ENCODE measurements at regions not wholly inside any gene's neighbourhood (a gene's known extent, or its start where the extent isn't known, plus 50 kb on each side); places are given as distances from the start of the nearest gene placed in this dataset.
"Not testable (repeated sequence)": the region's sequence is repeated elsewhere in the genome, so short reads cannot be mapped to it uniquely, and the experiment has no call there.

GRCh38 chr18:64712035-64712434 lies 563.1 kb upstream of the LINC00305 start:
- Histone ChIP-seq H3K4me3 (ENCODE audit: low read length) (no peak overlapping the region), H3K27me3 (ENCODE audit: control insufficient read depth, insufficient read depth, low read length) (no peaks in the 10 kb centered on the region), H3K9ac (ENCODE audit: low read length) (no peak overlapping the region), H3K9me3 (ENCODE audit: control insufficient read depth, low read depth, low read length) (no peaks in the 10 kb centered on the region), H3K27ac (ENCODE audit: low read length) (no peak overlapping the region), H3K4me1 (ENCODE audit: control insufficient read depth, low read depth, low read length) (peaks cover 6% of the 10 kb centered on the region), H3K36me3 (ENCODE audit: control insufficient read depth, low read depth, low read length) (no peaks in the 10 kb centered on the region)

DNA sequence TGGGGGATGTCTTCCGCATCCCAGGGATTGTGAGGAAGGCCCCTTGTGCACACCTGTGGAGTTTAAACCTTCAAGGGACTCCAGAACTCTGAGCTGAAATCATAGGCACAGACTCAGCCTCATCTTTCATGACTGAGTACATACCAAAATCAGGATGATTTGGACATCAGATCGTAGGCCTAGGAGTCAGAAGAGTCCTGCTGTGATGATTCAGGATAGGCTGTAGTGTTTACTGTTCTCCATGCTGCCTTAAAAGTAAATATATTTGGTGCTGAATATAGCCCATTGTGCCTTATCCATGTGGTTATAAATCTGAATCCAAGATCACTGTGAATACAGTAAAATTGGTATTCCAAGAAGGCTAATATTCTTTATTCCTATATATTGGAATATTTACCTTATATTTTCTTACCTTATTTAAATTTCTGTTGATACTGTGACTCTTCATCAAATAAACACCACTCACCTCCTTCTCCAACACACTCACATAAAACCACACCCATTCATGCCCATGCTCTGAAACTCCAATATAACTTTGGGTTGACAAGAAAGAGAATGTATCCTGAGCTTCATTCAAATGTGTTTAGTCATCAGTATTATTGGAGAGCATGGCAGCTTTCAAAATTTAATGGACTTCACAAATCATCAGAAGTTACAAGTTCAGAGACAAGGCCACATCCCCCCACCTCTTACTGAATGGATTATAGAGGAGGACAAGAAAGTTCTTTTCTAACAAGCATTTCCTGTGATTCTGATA lies 561.4 kb upstream of the LINC00305 start:
- no peaks in the 10 kb centered on the region for H3K9me3 ChIP-seq (ENCODE audit: control insufficient read depth, low read depth, low read length)
- no peak overlapping the region for H3K4me3 ChIP-seq (ENCODE audit: low read length)
- no peaks in the 10 kb centered on the region for H3K27me3 ChIP-seq (ENCODE audit: control insufficient read depth, insufficient read depth, low read length)
- no peak overlapping the region for H3K9ac ChIP-seq (ENCODE audit: low read length)
- H3K4me1 ChIP-seq (ENCODE audit: control insufficient read depth, low read depth, low read length): peaks cover 6% of the 10 kb centered on the region
- H3K27ac ChIP-seq (ENCODE audit: low read length): no peak overlapping the region
- H3K36me3 ChIP-seq (ENCODE audit: control insufficient read depth, low read depth, low read length): no peaks in the 10 kb centered on the region

GRCh38 chr18:64707052-64707451 lies 558.2 kb upstream of the LINC00305 start:
- Histone ChIP-seq H3K36me3 (ENCODE audit: control insufficient read depth, low read depth, low read length) (no peaks in the 10 kb centered on the region), H3K4me3 (ENCODE audit: low read length) (no peak overlapping the region), H3K27me3 (ENCODE audit: control insufficient read depth, insufficient read depth, low read length) (no peaks in the 10 kb centered on the region), H3K4me1 (ENCODE audit: control insufficient read depth, low read depth, low read length) (no peaks in the 10 kb centered on the region), H3K27ac (ENCODE audit: low read length) (no peak overlapping the region), H3K9ac (ENCODE audit: low read length) (no peak overlapping the region), H3K9me3 (ENCODE audit: control insufficient read depth, low read depth, low read length) (no peaks in the 10 kb centered on the region)

DNA sequence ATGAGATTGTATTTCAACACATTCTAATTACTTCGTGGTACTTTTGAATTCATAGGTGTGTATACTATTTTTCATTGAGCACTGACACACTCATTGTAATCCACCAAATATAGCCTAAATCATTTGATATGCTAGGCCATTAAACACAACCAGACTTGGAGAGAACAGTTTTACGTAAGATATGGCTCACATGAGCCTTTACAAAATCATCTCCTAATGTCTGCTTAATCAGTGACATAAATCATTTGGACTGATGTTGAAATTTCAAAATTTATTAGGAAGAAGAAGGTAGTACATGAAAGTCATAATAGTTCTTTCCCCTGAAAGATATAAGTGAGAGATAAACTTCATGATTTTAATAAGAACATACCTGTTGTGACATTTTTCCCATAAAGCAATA lies 550.2 kb upstream of the LINC00305 start:
- H3K27me3 ChIP-seq (ENCODE audit: control insufficient read depth, insufficient read depth, low read length): no peaks in the 10 kb centered on the region
- no peaks in the 10 kb centered on the region for H3K36me3 ChIP-seq (ENCODE audit: control insufficient read depth, low read depth, low read length)
- no peaks in the 10 kb centered on the region for H3K9me3 ChIP-seq (ENCODE audit: control insufficient read depth, low read depth, low read length)
- H3K4me3 ChIP-seq (ENCODE audit: low read length): no peak overlapping the region
- no peak overlapping the region for H3K9ac ChIP-seq (ENCODE audit: low read length)
- H3K27ac ChIP-seq (ENCODE audit: low read length): no peak overlapping the region
- no peaks in the 10 kb centered on the region for H3K4me1 ChIP-seq (ENCODE audit: control insufficient read depth, low read depth, low read length)

GRCh38 chr18:64695851-64696553 lies 547.1 kb upstream of the LINC00305 start:
- H3K9ac ChIP-seq (ENCODE audit: low read length): no peak overlapping the region
- H3K27ac ChIP-seq (ENCODE audit: low read length): no peak overlapping the region
- H3K9me3 ChIP-seq (ENCODE audit: control insufficient read depth, low read depth, low read length): no peaks in the 10 kb centered on the region

GRCh38 chr18:64693766-64694165 lies 544.9 kb upstream of the LINC00305 start:
- H3K4me1 ChIP-seq (ENCODE audit: control insufficient read depth, low read depth, low read length): no peaks in the 10 kb centered on the region
- no peak overlapping the region for H3K9ac ChIP-seq (ENCODE audit: low read length)

More at GRCh38 chr18:64695851-64696553, 547.1 kb upstream of the LINC00305 start:
- Histone ChIP-seq H3K4me1 (ENCODE audit: control insufficient read depth, low read depth, low read length) (no peaks in the 10 kb centered on the region), H3K36me3 (ENCODE audit: control insufficient read depth, low read depth, low read length) (no peaks in the 10 kb centered on the region), H3K27me3 (ENCODE audit: control insufficient read depth, insufficient read depth, low read length) (no peaks in the 10 kb centered on the region), H3K4me3 (ENCODE audit: low read length) (no peak overlapping the region)

DNA sequence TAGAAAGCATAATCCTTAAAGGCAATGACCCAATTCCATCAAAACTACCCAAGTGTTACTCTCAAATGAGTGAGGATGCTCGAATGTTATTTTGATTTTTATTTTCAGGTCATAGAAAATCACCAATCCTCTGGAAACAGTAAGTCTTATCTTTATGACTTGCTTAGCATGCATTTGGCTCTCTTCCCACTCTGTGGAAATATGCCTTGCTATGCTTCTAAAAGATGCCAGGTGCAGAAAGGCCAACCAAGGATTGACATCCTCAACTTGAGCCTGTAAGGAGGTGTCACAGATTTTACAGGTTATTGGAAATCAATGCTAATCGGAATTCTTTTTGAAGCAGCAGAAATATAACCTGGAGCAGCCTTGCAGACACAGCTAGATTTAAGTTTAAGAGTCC lies 543.9 kb upstream of the LINC00305 start:
- H3K9me3 ChIP-seq (ENCODE audit: control insufficient read depth, low read depth, low read length): no peaks in the 10 kb centered on the region
- H3K4me1 ChIP-seq (ENCODE audit: control insufficient read depth, low read depth, low read length): no peaks in the 10 kb centered on the region
- no peak overlapping the region for H3K9ac ChIP-seq (ENCODE audit: low read length)
- no peaks in the 10 kb centered on the region for H3K36me3 ChIP-seq (ENCODE audit: control insufficient read depth, low read depth, low read length)
- no peaks in the 10 kb centered on the region for H3K27me3 ChIP-seq (ENCODE audit: control insufficient read depth, insufficient read depth, low read length)
- no peak overlapping the region for H3K27ac ChIP-seq (ENCODE audit: low read length)
- no peak overlapping the region for H3K4me3 ChIP-seq (ENCODE audit: low read length)

More at GRCh38 chr18:64693766-64694165, 544.9 kb upstream of the LINC00305 start:
- Histone ChIP-seq H3K4me3 (ENCODE audit: low read length) (no peak overlapping the region), H3K27me3 (ENCODE audit: control insufficient read depth, insufficient read depth, low read length) (no peaks in the 10 kb centered on the region), H3K36me3 (ENCODE audit: control insufficient read depth, low read depth, low read length) (no peaks in the 10 kb centered on the region), H3K27ac (ENCODE audit: low read length) (no peak overlapping the region), H3K9me3 (ENCODE audit: control insufficient read depth, low read depth, low read length) (no peaks in the 10 kb centered on the region)

GRCh38 chr18:64679121-64679520 lies 530.2 kb upstream of the LINC00305 start:
- Histone ChIP-seq H3K36me3 (ENCODE audit: control insufficient read depth, low read depth, low read length) (no peaks in the 10 kb centered on the region), H3K27me3 (ENCODE audit: control insufficient read depth, insufficient read depth, low read length) (no peaks in the 10 kb centered on the region), H3K27ac (ENCODE audit: low read length) (no peak overlapping the region), H3K9me3 (ENCODE audit: control insufficient read depth, low read depth, low read length) (no peaks in the 10 kb centered on the region), H3K4me1 (ENCODE audit: control insufficient read depth, low read depth, low read length) (peaks cover 19% of the 10 kb centered on the region), H3K4me3 (ENCODE audit: low read length) (no peak overlapping the region), H3K9ac (ENCODE audit: low read length) (no peak overlapping the region)

- Histone ChIP-seq H3K4me3 (ENCODE audit: low read length) (no peak overlapping the region), H3K27me3 (ENCODE audit: control insufficient read depth, insufficient read depth, low read length) (no peaks in the 10 kb centered on the region), H3K27ac (ENCODE audit: low read length) (no peak overlapping the region), H3K36me3 (ENCODE audit: control insufficient read depth, low read depth, low read length) (no peaks in the 10 kb centered on the region), H3K9me3 (ENCODE audit: control insufficient read depth, low read depth, low read length) (no peaks in the 10 kb centered on the region), H3K4me1 (ENCODE audit: control insufficient read depth, low read depth, low read length) (peaks cover 19% of the 10 kb centered on the region), H3K9ac (ENCODE audit: low read length) (no peak overlapping the region)
Observed at GRCh38 chr18:64678048-64678447, 529.2 kb upstream of the LINC00305 start.

- Histone ChIP-seq H3K27me3 (ENCODE audit: control insufficient read depth, insufficient read depth, low read length) (no peaks in the 10 kb centered on the region), H3K27ac (ENCODE audit: low read length) (no peak overlapping the region), H3K9me3 (ENCODE audit: control insufficient read depth, low read depth, low read length) (no peaks in the 10 kb centered on the region), H3K4me1 (ENCODE audit: control insufficient read depth, low read depth, low read length) (peaks cover 19% of the 10 kb centered on the region), H3K36me3 (ENCODE audit: control insufficient read depth, low read depth, low read length) (no peaks in the 10 kb centered on the region), H3K9ac (ENCODE audit: low read length) (no peak overlapping the region), H3K4me3 (ENCODE audit: low read length) (no peak overlapping the region)
Observed at GRCh38 chr18:64674694-64675093, 525.8 kb upstream of the LINC00305 start.

- H3K9ac ChIP-seq (ENCODE audit: low read length); H3K4me1 ChIP-seq (ENCODE audit: control insufficient read depth, low read depth, low read length); H3K4me3 ChIP-seq (ENCODE audit: low read length); H3K36me3 ChIP-seq (ENCODE audit: control insufficient read depth, low read depth, low read length); H3K27ac ChIP-seq (ENCODE audit: low read length); H3K27me3 ChIP-seq (ENCODE audit: control insufficient read depth, insufficient read depth, low read length); H3K9me3 ChIP-seq (ENCODE audit: control insufficient read depth, low read depth, low read length): not testable (repeated sequence)
Observed at GRCh38 chr18:64671293-64671692, 522.4 kb upstream of the LINC00305 start.
